ENCODE measurements at regions not wholly inside any gene's neighbourhood (a gene's known extent, or its start where the extent isn't known, plus 50 kb on each side); places are given as distances from the start of the nearest gene placed in this dataset.

DNA sequence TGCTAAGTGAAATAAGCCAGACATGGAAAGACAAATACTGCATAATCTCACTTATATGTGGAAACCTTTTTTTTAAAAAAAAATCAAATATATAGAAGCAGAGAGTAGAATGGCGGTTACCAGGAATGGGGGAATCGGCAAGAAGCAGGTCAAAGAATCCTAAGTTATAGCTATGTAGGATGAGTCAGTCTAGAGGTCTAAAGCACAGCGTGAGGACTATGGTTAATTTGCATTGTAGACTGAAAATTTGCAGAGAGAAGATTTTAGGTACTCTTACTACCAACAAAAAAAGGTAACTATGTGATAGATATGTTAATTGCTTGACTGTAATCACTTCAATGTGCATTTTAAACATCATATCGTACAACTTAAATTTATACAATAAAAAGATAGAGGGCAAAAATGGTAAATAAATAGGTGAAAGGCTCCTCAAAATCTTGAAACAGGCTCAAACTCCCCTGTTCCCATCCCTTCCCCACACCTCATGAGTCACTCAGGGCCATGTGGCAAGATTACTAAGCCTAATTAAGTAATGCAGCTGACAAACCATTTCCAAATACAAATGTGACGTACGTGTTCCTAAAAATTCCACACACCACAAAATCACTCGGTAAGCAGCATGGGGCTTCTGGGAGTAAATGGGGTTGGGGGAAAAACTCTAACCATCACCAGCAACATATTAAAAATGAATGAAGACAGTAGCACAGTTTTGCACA is 159.0 kb downstream of the USP12 start:
- intact Hi-C loops (cut with micrococcal nuclease; ENCODE audit: unreplicated experiment): no loop called here
- 36% methylated on average over 7 of the region's 7 CpGs for WGBS (ENCODE audit: insufficient coverage, insufficient replicate concordance, low lambda C conversion rate, missing lambda C conversion rate)
- ATAC-seq: no peak

DNA sequence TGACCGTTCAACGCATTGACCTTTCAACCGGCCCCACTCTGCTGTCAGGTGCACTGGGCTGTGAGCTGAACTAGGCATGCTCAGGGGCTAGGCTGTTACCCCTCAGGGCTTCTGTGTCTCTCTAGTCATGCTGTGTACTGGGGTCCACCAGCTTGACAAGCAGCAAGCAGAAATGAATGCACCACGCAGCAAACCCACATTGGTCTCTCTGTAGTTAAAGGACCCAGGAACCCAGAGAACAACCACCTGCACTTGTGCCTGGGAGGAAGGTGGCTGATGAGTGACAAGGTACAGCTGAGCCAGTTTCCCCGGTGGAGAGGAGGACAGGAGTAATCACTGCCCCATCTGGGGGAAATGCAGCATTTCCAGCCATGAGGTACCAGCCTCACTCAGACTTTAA is 159.9 kb downstream of the USP12 start:
- Histone ChIP-seq H3K79me2 (ENCODE audit: control insufficient read depth, insufficient read depth, low read length) (no peaks in the 10 kb centered on the region), H3K4me3 (no peak overlapping the region), H3K36me3 (ENCODE audit: control insufficient read depth in 2 of 2, insufficient read depth in 2 of 2, low read length in 1 of 2) (no peaks in the 10 kb centered on the region), H3K4me1 (ENCODE audit: control insufficient read depth, insufficient read depth, low read length) (no peaks in the 10 kb centered on the region), H3K27me3 (replicated peaks in 1 of 2; ENCODE audit: control insufficient read depth in 2 of 2, insufficient read depth in 2 of 2, low read length in 1 of 2) (peaks cover 1 to 8% of the 10 kb centered on the region in 2 experiments; a peak in 3 of 4 replicates), H3K4me2 (ENCODE audit: control insufficient read depth, insufficient read depth) (no peak overlapping the region), H3K9me3 (replicated peaks; ENCODE audit: control insufficient read depth, insufficient read depth, low read length) (no peaks in the 10 kb centered on the region), H3K9ac (ENCODE audit: control insufficient read depth, insufficient read depth, low read length) (no peak overlapping the region), H3K27ac (ENCODE audit: control insufficient read depth, insufficient read depth) (no peak overlapping the region), H4K20me1 (ENCODE audit: control insufficient read depth, insufficient read depth) (no peaks in the 10 kb centered on the region), H2AFZ (ENCODE audit: control insufficient read depth, low read depth, low read length) (no peak overlapping the region)
- ATAC-seq (no peak), FAIRE-seq (no peak), DNase-seq (ENCODE audit: low read depth, low spot score) (no peak)
- ChIA-PET RAD21 (ENCODE audit: unreplicated experiment) (no interaction called here), SMC1A (ENCODE audit: uncharacterized antibody, unreplicated experiment) (no interaction called here), POLR2A (no interaction called here), CTCF (no interaction called here)
- intact Hi-C loops (cut with micrococcal nuclease; ENCODE audit: unreplicated experiment): no loop called here
- WGBS (ENCODE audit: insufficient coverage, insufficient replicate concordance, low lambda C conversion rate, missing lambda C conversion rate): 76% methylated on average over 5 of the region's 5 CpGs
- no TSS peak for BruUV-seq (replicated peaks)
- TF ChIP-seq ATF7 (IDR thresholded peaks at IDR 0.05; ENCODE audit: low read depth) (no peak), ZNF207 (IDR thresholded peaks at IDR 0.05; ENCODE audit: borderline replicate concordance) (no peak), SREBF1 (IDR thresholded peaks at IDR 0.05; ENCODE audit: low read length) (no peak), NRF1 (conservative IDR thresholded peaks at IDR 0.05; ENCODE audit: low read depth, low read length) (no peak)
- TF ChIP-seq, protein P1, sequence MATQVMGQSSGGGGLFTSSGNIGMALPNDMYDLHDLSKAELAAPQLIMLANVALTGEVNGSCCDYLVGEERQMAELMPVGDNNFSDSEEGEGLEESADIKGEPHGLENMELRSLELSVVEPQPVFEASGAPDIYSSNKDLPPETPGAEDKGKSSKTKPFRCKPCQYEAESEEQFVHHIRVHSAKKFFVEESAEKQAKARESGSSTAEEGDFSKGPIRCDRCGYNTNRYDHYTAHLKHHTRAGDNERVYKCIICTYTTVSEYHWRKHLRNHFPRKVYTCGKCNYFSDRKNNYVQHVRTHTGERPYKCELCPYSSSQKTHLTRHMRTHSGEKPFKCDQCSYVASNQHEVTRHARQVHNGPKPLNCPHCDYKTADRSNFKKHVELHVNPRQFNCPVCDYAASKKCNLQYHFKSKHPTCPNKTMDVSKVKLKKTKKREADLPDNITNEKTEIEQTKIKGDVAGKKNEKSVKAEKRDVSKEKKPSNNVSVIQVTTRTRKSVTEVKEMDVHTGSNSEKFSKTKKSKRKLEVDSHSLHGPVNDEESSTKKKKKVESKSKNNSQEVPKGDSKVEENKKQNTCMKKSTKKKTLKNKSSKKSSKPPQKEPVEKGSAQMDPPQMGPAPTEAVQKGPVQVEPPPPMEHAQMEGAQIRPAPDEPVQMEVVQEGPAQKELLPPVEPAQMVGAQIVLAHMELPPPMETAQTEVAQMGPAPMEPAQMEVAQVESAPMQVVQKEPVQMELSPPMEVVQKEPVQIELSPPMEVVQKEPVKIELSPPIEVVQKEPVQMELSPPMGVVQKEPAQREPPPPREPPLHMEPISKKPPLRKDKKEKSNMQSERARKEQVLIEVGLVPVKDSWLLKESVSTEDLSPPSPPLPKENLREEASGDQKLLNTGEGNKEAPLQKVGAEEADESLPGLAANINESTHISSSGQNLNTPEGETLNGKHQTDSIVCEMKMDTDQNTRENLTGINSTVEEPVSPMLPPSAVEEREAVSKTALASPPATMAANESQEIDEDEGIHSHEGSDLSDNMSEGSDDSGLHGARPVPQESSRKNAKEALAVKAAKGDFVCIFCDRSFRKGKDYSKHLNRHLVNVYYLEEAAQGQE (IDR thresholded peaks at IDR 0.05; ENCODE audit: low read depth, low read length): no peak
- TF ChIP-seq, protein P2, sequence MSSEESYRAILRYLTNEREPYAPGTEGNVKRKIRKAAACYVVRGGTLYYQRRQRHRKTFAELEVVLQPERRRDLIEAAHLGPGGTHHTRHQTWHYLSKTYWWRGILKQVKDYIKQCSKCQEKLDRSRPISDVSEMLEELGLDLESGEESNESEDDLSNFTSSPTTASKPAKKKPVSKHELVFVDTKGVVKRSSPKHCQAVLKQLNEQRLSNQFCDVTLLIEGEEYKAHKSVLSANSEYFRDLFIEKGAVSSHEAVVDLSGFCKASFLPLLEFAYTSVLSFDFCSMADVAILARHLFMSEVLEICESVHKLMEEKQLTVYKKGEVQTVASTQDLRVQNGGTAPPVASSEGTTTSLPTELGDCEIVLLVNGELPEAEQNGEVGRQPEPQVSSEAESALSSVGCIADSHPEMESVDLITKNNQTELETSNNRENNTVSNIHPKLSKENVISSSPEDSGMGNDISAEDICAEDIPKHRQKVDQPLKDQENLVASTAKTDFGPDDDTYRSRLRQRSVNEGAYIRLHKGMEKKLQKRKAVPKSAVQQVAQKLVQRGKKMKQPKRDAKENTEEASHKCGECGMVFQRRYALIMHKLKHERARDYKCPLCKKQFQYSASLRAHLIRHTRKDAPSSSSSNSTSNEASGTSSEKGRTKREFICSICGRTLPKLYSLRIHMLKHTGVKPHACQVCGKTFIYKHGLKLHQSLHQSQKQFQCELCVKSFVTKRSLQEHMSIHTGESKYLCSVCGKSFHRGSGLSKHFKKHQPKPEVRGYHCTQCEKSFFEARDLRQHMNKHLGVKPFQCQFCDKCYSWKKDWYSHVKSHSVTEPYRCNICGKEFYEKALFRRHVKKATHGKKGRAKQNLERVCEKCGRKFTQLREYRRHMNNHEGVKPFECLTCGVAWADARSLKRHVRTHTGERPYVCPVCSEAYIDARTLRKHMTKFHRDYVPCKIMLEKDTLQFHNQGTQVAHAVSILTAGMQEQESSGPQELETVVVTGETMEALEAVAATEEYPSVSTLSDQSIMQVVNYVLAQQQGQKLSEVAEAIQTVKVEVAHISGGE (CRISPR knock-in tag; IDR thresholded peaks at IDR 0.05): no peak
- in situ Hi-C loops (cut with MboI): no loop called here

More for the DNA sequence above, 159.0 kb downstream of the USP12 start:
- Histone ChIP-seq H3K27me3 (replicated peaks in 1 of 2; ENCODE audit: control insufficient read depth in 2 of 2, insufficient read depth in 2 of 2, low read length in 1 of 2) (no peaks in the 10 kb centered on the region), H3K4me2 (ENCODE audit: control insufficient read depth, insufficient read depth) (no peak overlapping the region), H3K4me3 (no peak overlapping the region), H3K79me2 (ENCODE audit: control insufficient read depth, insufficient read depth, low read length) (no peaks in the 10 kb centered on the region), H3K36me3 (ENCODE audit: control insufficient read depth in 2 of 2, insufficient read depth in 2 of 2, low read length in 1 of 2) (no peaks in the 10 kb centered on the region), H3K9ac (ENCODE audit: control insufficient read depth, insufficient read depth, low read length) (no peak overlapping the region), H2AFZ (ENCODE audit: control insufficient read depth, low read depth, low read length) (no peak overlapping the region), H3K4me1 (ENCODE audit: control insufficient read depth, insufficient read depth, low read length) (no peaks in the 10 kb centered on the region), H4K20me1 (ENCODE audit: control insufficient read depth, insufficient read depth) (no peaks in the 10 kb centered on the region), H3K9me3 (replicated peaks; ENCODE audit: control insufficient read depth, insufficient read depth, low read length) (no peaks in the 10 kb centered on the region), H3K27ac (ENCODE audit: control insufficient read depth, insufficient read depth) (no peak overlapping the region)
- no peak for TF ChIP-seq NR2C2 (IDR thresholded peaks at IDR 0.05; ENCODE audit: borderline replicate concordance, control insufficient read depth, insufficient read length, low read depth)
- TF ChIP-seq, protein P3, sequence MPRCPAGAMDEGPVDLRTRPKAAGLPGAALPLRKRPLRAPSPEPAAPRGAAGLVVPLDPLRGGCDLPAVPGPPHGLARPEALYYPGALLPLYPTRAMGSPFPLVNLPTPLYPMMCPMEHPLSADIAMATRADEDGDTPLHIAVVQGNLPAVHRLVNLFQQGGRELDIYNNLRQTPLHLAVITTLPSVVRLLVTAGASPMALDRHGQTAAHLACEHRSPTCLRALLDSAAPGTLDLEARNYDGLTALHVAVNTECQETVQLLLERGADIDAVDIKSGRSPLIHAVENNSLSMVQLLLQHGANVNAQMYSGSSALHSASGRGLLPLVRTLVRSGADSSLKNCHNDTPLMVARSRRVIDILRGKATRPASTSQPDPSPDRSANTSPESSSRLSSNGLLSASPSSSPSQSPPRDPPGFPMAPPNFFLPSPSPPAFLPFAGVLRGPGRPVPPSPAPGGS (IDR thresholded peaks at IDR 0.05; ENCODE audit: borderline replicate concordance, insufficient read depth, low read depth, low read length, poor library complexity, severe bottlenecking): peak; percentile 22
- ChIA-PET SMC1A (ENCODE audit: uncharacterized antibody, unreplicated experiment) (no interaction called here), RAD21 (ENCODE audit: unreplicated experiment) (no interaction called here), CTCF (no interaction called here), POLR2A (no interaction called here)
- DNase-seq (ENCODE audit: low read depth, low spot score): no peak
- no TSS peak for BruUV-seq (replicated peaks)
- FAIRE-seq: no peak
- in situ Hi-C loops (cut with MboI): no loop called here

Data from GM12878 (cell line).